ENCODE measurements at regions not wholly inside any gene's neighbourhood (a gene's known extent, or its start where the extent isn't known, plus 50 kb on each side); places are given as distances from the start of the nearest gene placed in this dataset.
A peak's percentile ranks its signal among the peaks of the same experiment; 100 is the strongest.

- TF ChIP-seq CTCF (IDR thresholded peaks at IDR 0.05 in 2 of 3, conservative IDR thresholded peaks at IDR 0.05 in 1 of 3; ENCODE audit: control insufficient read depth in 2 of 3, extremely low read depth in 1 of 3, insufficient read depth in 1 of 3, low read depth in 3 of 3, low read length in 3 of 3) (no peak), RAD51 (IDR thresholded peaks at IDR 0.05) (peak; percentile 78), MLLT1 (IDR thresholded peaks at IDR 0.05) (no peak), ZNF217 (IDR thresholded peaks at IDR 0.05) (peak; percentile 86), NRF1 (conservative IDR thresholded peaks at IDR 0.05; ENCODE audit: low read depth, low read length) (no peak), PAX5 (IDR thresholded peaks at IDR 0.05; ENCODE audit: borderline replicate concordance, low read depth, low read length) (peak; percentile 9; the same call in 1 of the 2 replicates), SKIL (IDR thresholded peaks at IDR 0.05; ENCODE audit: low read depth, poor library complexity, severe bottlenecking) (peak; percentile 89), STAT1 (conservative IDR thresholded peaks at IDR 0.05) (no peak), ZNF592 (IDR thresholded peaks at IDR 0.05) (no peak), TAF1 (IDR thresholded peaks at IDR 0.05; ENCODE audit: borderline replicate concordance, low read depth, low read length) (0 out of 2 replicates have a peak, but pooled peaks have one; percentile 12), MEF2A (IDR thresholded peaks at IDR 0.05; ENCODE audit: insufficient read depth, low read depth, low read length) (peak; percentile 89), JUNB (IDR thresholded peaks at IDR 0.05) (peak; percentile 80), CBX3 (IDR thresholded peaks at IDR 0.05; ENCODE audit: borderline replicate concordance, low read depth) (no peak), SMC3 (IDR thresholded peaks at IDR 0.05; ENCODE audit: borderline replicate concordance, low read length) (no peak), CHD1 (IDR thresholded peaks at IDR 0.05; ENCODE audit: low read depth, low read length) (no peak), SIN3A (IDR thresholded peaks at IDR 0.05; ENCODE audit: low read depth, low read length) (no peak), TBL1XR1 (IDR thresholded peaks at IDR 0.05; ENCODE audit: low read depth, low read length) (peak; percentile 70; the same call in 1 of the 2 replicates), BRCA1 (IDR thresholded peaks at IDR 0.05; ENCODE audit: low read depth, low read length) (no peak), MTA2 (IDR thresholded peaks at IDR 0.05; ENCODE audit: low read depth) (peak; percentile 86), IRF3 (IDR thresholded peaks at IDR 0.05) (no peak)
Measured at GRCh38 chr3:104521606-104522336, 844.9 kb upstream of the ALCAM start (continued).
